Fibroblast of lung (primary cell): ENCODE measurements at regions not wholly inside any gene's neighbourhood (a gene's known extent, or its start where the extent isn't known, plus 50 kb on each side); places are given as distances from the start of the nearest gene placed in this dataset.

ENCODE experiments used
- CTCF ChIP-seq, 2 donors: IDR thresholded peaks in 1 of 2; conservative IDR thresholded peaks in 1 of 2; 1 replicate in 1 of 2; 2 replicates in 1 of 2; pipeline ENCODE4 v1.5.1; 2011 to 2012; ENCODE audit warnings: low read length in 2 of 2, control low read depth in 1 of 2, inconsistent platforms in 1 of 2, low read depth in 1 of 2, mild to moderate bottlenecking in 1 of 2
- EZH2 ChIP-seq: IDR thresholded peaks from 2 replicates; pipeline ENCODE4 v1.5.1; 2012; ENCODE audit warnings: low read length, control low read depth, mild to moderate bottlenecking; ENCODE audit errors: missing control alignments

- TF ChIP-seq EZH2 (no peak), CTCF (conservative IDR thresholded peaks at IDR 0.05 in 1 of 2, IDR thresholded peaks at IDR 0.05 in 1 of 2; ENCODE audit: low read depth in 1 of 2, low read length in 2 of 2) (no peak)
Observed at GRCh38 chr4:52510939-52511565, 148.0 kb downstream of the USP46 start.
